LoVo (cell line): ENCODE measurements at regions not wholly inside any gene's neighbourhood (a gene's known extent, or its start where the extent isn't known, plus 50 kb on each side); places are given as distances from the start of the nearest gene placed in this dataset.
A peak's percentile ranks its signal among the peaks of the same experiment; 100 is the strongest.

Experiments used
- DNase-seq: peaks from one replicate; pipeline ENCODE4 v3.0.0-alpha.2; 2016; ENCODE audit warnings: low spot score

DNA sequence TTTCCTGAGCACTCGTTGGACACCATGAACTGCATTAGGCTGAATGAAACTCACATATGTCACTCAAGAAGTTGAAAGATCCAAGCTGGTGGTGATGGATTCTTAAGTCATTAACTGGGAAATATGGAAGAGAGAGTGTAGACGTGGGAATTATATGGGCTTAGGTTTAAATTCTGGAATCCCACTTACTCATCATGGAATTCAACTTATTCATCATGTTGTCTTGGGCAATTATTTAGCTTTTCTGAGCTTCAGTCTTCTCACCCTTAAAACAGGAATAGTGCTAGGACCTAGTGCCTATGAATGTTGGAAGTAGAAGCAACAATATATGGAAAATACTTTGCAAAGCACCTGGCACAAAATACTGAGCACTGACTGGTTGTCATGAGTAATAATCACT is 292.4 kb upstream of the TBX3 start:
- no peak for DNase-seq

DNA sequence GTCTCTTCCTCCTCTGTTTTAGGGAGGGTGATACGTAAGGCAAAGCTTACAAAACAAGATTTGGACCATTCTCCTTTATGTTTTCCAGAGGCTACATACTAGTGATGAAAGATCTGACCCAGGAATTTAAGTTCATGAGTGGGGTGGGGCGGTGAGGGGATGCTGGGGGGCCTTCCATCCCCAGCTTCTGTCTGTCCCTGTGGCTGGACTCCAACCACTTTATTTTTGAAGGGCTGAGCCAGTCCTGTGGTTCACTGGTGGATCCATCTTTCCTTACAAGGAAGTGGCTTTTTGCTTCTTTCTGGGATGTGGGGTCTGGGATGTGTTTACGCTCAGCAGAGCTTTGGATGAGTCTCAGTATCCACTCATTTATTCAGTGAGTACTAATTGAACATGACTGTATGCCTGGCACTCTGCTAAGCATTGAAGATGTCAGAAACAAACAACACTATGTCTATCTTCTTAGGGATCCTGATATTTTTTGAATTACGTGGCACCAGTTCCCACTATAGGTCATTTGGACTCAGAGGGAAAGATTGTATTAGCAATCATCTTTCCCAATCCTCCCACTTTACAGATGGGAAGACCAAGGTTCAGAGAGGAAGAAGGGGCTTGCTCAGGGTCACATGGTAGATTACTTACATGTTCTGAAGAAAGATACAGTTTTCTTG is 291.8 kb upstream of the TBX3 start:
- no peak for DNase-seq

DNA sequence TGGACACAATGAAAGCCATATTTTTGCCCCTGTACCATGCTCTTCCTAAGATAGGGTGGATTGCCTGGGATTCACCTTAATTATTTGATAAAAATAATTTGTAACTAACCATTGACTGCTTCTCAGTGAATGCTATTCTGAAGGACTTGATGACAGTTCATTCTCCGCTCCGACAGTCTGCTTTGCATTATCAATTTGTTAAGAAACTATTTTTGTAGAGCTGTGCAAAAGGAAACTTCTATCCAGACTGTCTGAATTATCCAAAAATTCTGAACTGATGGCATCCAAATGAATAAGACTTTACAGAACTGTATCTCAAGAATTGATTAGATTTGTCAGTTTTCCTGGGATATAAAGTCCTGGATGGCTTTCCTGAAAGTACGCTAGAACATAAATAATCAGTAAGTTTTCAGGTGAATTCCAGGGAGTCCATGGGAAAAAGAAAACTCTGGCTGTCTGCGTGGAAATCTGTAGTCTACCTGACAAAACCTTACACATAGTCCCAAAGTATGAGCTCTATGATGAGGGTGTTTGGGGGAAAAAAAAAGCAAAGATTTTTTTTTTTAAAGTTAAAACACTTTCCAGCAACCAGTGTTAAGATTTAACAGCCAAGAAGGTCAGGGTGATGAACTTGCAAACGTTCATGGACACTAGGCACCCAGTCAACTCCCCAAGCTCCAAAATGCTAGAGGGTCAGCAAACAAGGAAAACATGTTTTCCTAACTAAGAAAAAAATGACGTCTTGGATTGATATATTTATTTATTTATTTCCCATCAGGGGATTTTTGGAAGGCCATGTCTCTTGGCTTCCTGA is 291.1 kb upstream of the TBX3 start:
- no peak for DNase-seq

DNA sequence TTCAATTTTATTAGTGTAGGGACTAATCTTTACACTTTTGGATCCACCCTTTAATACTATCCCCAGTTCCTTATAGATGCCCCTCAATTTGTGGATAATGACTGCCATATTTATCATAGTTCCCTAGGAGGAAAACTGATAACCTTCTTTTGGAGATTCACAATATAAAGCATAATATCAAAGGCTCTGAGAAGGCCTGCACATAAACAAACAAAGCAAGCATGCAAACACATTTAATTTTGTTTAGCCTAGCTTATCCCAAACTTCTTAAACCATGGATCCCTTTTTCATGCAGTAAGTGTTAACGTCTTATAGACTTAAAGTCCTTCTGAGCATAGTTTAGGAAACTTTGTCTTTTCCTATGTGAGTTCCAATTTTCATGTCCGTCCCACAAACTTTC is 290.4 kb upstream of the TBX3 start:
- no peak for DNase-seq

DNA sequence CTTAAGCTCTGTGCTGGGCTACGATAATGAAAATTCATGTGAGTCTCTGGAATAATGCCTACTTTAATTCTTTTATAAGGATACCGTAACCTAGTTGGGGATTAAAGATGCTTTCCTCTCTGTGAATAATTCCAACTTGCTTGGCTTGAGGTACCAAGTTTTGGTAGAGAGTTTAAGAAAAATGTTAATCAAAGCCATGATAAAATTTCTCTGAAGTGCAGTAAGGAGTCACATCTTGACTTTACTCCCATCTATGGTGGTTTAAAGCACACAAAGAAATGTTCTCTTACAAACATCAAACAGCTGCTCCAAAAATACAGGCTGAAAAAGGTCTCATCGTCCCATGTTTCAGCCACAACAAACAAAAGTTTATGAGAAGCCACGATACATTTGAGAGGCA is 284.8 kb upstream of the TBX3 start:
- no peak for DNase-seq

DNA sequence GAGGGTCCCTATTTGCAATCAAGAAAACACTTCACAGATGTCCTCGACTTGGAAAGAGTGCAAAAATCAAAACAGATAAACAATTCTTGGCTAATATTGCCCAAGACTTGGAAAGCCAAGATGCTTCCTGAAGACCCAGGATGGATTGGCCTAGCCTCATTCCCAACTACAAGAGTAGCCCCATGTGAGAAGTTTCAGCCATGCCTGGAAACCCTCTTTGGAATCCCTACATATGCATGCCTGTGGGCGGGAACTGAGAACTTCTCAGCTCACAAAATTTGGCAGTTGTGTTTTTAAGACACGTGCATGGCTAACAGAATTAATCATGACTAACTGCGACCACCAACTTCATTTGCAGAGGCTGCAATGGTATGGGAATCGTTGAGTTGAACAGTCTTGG is 283.2 kb upstream of the TBX3 start:
- DNase-seq: no peak

DNA sequence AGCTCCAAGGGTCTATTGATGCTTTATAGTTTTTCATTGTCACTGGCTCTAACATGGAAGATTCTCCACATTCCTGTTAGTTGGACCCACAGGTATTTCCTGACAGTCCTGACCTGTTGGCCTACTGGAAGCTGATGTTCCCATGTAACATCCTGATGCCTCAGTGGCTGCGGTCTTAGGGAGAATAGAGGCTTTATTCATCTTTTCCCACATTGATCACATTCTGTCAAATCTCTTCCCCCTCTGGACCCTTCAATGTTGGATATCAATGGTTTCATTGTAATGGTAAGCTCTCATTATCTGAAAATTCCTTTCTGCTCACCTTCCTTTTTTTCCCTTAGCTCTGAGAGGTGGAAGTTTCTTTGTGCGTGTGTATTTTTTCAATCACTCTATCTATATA is 280.9 kb upstream of the TBX3 start:
- no peak for DNase-seq

DNA sequence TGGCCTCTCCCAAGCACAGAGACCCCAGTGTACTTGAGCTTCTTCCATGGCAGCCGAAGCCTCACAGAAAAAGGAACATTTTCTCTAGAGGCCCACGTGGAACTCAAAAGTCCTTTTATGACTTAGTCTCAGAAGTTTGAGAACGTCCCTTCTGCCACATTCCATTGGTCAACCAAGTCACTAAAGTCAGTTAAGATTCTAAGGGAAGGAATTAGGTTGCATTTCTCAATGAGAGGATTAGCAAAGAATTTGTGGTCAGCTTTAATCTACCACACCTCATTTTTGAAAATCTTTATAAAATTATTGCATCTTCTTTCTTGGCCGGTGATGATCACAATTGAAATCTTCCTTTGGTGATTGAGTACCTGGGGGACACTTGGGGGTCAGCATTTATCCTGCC is 279.9 kb upstream of the TBX3 start:
- DNase-seq: peak; percentile 61

DNA sequence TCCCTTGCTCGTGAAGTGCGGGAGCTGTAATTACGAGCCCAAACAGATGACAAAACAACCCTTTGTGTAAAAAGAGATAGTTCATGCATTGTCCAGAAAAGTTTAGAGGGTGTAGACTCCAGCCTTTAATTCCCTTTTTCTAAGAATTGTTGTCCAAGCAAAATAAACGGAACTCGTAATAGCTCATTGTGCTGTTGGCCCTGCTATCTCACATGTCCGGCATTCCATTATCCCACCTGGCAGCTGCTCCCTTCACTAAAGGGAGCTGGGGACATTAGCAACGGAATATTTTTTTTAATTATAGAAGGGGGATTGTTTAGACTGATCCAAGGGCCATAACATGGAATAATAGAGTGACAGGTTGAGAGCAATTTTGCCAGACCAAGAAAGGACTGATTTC is 277.5 kb upstream of the TBX3 start:
- DNase-seq: no peak

DNA sequence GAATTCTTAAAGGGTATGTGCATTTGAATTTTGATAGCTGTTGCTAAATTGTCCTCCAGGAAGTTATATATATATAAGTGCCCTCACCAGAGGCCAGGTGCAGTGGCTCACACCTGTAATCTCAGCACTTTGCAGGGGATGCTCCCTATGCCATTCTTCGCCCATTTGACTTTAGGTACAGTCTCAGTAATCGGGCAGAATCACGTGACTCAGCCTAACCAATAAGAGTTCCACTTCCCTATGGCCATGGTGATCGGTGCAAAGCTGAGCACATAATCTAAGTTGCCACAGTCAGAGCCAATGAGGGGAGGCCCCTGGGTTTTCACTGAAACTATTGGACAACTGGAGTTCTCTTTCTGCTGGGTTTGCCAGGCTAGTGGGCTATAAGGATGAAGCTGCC is 274.6 kb upstream of the TBX3 start:
- no peak for DNase-seq

DNA sequence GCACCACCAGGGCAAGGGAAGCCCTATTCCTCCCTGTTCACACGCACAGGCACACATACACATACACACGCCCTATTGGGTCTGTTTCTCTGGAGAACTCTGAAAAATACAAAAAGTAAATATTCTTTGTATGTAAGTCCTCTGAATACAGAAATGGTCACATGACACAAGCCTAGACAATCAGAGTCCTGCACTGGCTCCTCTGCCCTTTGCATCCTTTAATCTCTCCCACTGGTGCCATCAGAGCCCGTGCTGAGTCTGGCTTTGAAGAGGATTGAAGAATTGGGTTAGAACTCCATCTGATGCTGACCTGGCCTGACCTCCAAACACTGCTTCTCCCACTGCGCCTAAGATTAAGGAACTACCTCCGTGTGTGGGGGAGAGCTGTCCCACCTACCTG is 273.2 kb upstream of the TBX3 start:
- DNase-seq: no peak

DNA sequence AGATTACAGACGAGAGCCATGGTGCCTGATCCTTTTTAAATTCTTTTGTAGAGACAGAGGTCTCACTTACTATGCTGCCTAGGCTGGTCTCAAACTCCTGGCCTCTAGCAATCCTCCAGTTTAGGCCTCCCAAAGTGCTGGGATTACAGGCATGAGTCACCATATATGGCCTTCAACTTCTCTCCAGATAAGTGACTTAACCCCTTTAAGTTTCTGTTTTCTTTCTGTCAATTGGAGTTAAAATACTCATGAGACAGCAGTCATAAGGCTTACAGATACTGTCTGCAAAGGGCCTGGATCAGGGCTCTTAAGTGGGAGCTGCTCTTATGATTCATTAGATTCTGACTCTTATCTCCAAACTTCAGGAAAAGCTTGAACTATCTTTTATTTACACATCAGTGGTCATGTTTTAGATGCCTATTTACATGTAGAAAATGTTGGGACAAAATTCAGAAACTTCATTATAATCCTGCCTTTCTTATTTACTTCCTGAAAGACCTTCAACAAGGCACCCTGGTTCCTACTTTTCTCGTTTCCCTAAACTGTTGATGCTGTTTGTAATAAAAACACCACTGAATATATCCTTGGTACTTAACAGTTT is 271.5 kb upstream of the TBX3 start:
- DNase-seq: peak; percentile 14

DNA sequence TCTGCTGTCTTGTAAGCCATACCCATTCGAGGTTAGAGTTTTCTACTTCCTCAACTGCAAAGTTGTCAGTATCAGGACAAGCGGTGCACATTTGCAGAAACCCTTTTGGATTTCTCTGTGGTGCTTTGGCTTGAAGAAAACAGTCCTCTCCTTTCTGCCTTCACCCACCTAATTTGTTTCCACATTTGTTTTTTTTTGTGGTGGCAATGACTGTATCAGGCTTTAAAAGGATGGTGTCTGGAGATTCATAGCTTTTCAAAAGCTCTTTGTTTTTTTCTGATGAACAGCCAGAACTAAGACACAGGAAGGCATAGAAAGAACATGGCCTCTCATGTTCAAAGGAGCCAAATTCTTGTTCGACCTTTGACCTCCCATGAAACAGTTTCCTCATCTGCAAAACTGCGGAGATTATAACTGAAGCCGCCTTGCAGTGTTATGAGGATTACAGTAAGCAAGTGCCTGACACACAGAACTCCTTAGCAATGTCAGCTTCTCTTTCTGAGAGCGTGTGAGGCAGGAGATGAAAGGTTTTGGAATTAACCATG is 270.6 kb upstream of the TBX3 start:
- no peak for DNase-seq

DNA sequence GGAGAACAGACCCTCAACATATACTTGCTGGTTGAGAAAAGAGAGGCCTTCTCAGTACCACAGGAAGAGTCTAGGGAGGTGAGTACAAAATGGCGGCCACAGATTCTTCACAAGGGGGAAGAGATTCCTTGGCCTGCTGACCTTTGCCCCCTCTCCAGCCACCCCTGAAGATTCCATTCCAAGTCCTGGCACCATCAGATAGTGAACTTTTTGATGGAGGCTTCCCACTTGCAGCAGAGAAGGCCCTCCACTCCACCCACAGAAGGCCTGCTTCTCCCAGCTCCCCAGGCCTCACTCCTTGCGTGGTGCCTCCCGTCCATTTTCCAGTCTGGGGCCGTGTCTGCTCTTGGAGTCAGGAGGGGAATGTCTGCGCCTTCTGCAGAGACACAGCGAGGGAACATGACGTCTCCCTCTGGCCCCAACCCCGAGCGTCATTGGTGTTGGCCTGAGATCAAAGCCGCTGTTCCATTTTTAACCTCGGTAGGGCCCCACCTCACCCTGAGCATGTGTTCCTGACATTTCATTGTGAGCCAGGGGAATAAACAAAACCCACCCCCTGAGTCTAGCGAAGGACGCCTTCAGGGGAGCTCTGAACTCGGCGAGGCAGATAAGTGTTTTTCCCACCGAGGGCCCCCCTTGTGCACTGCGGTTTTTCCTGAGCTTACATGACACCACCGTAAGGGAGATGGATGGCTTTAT is 268.7 kb upstream of the TBX3 start:
- DNase-seq: no peak

DNA sequence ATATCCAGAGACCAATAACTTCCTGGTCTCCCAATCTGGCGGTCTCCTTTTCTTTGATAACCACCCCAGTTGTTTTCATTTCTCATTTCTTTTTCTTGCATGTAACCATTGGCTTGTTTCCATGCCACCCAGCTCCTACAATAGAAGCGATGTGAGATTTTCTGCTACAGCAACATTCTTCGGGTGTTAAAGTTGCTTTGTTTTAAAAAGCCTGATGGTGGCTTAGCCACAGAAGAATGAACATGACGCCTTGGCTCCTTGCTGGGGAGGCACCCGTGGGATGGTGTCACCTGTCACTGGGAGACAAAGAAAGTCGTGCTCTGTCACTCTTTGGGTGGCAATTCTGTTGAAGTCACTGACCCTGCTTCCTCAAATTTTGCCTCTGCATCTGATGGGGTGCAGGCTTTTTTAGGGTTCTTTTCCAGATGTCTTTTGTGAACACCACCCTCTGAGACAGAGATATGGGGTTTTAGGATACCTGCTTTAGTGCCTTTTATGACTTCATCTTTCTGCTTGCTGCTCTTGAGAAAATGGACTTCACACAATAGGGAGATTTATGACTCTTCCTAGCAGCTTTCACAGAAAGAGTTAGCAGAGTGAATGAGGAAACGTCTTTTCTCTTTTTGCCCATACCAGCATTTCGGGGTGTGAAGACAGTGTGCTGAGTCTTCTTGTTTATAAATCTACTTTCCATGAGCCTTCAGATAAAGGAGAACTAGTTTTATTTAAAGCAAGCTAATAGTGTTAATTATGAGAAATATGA is 265.3 kb upstream of the TBX3 start:
- DNase-seq: no peak

DNA sequence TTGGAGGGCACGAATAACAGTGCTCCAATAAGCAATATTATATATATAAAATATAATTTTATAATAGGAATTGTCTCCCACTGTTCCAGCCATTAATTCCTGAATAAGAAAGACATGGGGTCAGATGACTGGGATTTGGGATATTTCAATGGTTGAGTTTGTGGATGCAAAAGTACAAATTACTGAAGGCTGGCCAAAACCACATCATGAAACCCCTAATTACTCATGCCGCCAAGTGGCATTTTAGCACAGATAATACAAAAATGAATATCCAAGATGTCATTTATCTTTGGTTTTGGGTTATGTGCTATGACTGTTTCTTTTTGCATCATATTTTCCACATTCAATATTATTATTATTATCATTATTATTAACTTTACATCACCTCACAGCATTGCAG is 261.4 kb upstream of the TBX3 start:
- no peak for DNase-seq

DNA sequence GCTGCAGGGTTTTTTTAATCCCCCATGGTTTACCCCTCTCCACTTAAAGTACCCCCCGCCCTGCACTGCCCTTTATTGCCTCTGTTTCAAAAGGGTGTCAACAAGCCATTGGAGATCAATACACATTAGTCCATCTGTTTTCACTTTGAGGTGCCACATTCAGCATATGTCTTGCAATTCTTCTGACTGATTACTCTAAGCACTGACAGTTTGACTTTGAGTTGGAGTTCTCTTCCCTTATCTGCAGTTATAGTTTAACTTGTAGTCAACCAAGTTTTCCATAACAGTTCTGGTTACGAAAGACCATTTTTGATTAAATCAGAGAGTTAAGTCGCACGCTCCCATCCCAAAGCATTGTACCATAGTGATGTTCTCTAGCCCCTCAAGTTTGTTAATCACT is 260.8 kb upstream of the TBX3 start:
- no peak for DNase-seq

DNA sequence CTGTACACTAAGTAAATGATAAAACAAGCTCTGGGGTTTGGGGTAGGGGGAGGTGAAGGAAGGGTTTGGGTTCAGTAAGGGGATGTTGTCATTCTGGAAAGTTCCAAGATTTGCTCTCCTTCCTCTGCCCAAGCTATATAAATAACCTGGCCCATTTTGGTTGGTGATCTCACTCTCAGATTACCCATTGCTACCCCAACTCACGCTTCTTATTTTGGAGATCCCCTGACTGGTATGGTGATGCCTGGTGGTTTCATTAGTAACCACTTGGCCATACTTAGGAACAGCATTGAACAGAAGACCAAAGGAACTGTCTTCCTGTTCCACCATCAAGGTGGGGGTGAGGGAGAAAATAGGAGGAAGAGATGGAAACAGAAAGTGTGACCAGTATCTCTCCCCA is 259.6 kb upstream of the TBX3 start:
- DNase-seq: no peak

DNA sequence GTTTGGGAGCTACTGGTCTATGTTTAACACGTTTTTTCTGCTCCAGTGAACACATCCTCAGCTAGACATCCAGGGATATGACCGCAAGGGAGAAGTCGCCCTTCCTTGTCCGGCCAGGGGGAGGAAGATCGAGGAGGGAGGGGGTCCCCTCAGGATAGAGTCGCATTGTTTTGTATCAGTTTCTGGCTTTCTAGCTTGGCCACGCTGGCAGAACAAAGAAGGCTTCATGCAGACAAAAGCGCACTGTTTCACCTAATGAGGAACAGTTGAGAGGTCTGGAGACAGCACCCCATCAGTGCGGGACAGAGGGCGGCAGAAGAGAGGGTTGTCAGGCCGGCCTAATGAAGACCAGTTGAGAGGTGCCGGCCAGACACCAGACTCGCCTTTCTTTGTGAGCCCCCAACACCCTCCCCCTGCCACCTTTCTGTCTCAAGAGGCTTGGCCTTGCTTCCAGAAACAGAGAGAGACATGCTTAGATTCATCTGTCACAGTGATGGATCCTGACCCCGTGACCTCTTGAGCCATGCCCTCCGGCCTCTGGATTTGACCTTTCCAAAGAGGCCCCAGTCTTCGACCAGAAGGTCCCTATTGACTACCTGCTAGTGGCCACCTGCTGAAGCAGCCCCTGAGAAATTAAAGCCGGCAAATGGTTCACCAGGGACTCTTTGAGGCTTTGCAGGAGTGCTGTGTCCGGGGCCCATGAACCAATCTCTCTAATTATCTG is 254.7 kb upstream of the TBX3 start:
- no peak for DNase-seq

DNA sequence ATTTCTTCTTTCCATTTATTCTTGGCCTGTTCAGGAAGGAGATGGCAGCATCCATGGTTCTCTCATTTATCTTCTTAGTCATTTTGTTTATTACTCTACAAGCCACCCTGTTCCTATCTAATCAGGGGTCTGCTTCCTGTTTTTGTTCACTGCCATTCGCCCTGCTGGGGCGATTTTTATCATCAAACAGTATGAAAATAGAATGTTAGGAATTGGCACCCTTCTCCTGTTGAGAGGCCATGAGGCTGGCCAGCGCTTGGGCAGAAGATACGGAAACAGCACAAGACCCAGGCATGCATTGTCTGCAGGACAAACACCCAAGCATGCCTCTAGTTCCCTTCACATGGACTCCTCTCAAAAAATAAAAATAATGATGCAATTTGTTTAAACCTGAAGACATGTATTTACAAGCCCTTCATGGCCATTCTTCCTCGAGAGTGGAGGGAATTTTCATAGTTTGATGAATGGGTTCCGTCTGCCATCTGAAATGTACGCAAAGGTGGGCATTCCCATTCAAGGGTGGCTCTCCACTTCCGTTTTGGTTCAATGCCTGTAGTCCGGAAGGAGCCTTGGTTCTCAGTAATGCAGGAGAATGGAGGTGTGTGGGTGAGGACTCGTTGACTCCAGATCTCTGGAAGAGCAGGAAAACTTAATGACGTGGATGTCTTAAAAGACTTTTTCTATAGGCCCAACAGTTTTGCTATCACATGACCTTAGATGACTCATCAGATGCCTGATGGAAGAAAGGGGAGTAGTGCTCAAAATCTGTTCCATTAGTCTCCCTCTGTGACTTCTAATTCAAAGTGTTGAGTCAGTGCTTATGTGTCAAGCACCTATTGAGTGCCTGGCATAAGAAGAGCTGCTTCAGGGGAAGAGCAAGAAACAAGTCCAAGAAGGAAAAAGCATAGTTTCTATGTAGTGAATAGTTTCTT is 252.4 kb upstream of the TBX3 start:
- DNase-seq: no peak
